HG03442 (cell line): ENCODE measurements at regions not wholly inside any gene's neighbourhood (a gene's known extent, or its start where the extent isn't known, plus 50 kb on each side); places are given as distances from the start of the nearest gene placed in this dataset.
"Not testable (repeated sequence)": the region's sequence is repeated elsewhere in the genome, so short reads cannot be mapped to it uniquely, and the experiment has no call there.

Source experiments
- ATAC-seq: cut with Tn5 transposase; IDR thresholded peaks from one replicate; pipeline ENCODE4 v1.9.1; 2021; ENCODE audit warnings: mild to moderate bottlenecking, moderate library complexity; ENCODE audit not compliant: unreplicated experiment

DNA sequence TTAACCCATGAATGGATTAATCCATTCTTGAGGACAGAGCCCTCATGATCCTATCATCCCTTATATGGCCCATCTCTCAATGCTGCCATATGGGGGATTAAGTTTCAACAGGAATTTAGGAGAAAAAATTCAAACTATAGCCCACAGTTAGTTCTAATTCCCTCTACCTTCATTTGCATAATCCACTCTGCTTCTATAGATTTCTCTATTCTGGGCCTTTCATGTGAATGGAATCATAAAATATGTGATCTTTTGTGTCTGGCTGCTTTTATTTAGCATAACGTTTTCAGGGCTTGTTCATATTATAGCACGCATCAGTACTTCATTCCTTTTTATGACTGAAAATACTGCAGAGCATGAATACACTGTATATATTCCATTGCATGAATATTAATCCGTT, 55.4 kb downstream of the CTSL start:
- ATAC-seq: no peak

DNA sequence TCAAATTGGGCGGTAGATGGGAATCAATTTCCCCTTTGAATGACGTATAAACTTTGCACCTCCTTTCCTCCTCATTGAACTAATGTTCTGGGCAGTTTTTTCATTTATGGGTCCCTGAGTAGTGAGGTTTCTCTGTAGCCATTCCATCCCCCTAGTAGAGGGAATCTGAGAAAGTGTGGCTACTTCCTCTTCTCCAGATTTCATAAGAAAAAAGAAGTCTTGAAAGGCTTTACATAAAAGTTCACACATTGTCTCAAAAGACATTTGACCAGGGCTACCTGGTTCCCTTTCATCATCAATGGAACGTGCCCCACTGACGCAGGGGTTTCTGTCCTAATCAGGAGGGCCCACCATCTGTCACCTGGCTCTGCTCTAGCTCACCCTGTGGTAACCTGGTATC, 57.3 kb downstream of the CTSL start:
- ATAC-seq: no peak

DNA sequence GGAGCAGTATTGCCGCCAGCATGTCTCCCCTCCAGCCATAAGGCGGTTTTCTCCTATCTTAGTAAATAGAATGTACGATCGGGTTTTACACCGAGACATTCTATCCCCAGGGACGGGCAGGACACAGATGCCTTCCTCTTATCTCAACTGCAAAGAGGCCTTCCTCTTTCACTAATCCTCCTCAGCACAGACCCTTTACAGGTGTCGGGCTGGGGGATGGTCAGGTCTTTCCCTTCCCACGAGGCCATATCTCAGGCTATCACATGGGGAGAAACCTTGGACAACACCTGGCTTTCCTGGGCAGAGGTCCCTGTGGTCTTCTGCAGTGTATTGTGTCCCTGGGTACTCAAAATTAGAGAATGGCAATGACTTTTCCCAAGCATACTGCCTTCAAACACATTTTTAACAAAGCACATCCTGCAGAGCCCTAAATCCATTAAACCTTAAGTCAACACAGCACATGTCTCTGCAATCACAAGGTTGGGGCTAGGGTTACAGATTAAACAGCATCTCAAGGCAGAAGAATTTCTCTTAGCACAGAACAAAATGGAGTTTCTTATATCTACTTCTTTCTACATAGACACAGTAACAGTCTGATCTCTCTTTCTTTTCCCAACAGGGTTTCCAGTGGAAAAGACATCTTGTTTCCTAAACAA, 59.5 kb downstream of the CTSL start:
- not testable (repeated sequence) for ATAC-seq

DNA sequence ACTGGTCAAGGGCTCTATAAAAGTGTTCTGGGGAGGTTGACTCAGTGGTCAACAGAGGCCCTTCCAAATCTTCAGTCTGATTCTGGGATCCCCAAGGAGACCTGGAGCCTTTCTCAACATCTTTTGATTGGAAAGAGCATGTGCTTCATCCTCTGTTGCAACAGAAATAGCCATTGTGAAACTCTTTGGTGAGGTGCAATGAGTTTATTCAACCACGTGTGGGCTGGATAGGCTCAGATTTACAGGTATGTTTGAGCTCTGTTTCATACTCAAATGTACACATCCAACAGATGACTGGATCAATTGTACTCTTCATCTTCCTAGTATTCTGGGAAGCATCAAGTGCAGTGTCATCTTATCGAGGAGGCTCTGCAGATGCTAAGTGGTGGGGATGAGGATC, 60.5 kb downstream of the CTSL start:
- ATAC-seq: no peak

DNA sequence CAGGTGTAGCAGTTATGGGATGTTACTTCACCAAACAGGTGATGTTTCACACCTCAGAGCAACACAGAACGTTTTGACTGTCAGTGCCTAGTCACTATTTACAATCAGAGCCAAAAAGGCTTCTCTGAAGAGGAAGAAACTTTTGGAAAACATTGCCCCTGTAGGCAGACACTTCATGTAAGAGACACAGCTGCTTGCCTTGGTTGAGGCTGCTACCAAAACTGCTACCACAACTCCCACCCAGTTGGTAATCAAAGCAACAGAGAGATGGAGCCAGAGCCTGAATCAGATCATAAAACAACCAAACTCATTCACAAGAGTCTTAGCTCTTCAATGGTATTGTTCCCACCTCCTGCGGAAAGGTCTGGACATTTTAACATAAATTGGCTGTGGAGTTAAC, 61.0 kb downstream of the CTSL start:
- no peak for ATAC-seq

DNA sequence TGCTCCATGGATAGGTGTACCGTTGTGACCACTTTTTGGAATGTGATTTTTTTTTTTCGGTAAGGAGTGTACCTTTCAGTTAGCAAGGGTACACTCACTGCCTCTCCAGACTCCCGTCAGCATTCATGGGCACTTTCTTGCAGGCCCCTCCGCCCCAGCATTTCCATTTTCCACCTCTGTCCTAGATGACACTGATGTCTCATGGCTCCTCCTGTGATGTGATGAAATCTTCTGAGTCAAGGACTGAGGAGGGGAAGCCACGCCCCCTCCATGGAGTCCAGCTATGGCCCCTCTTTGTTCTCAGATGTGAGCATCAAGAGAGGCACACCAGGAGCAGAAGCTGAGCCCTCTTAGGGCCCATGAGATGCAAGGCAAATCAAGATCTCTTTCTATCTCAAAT, 61.8 kb downstream of the CTSL start:
- no peak for ATAC-seq

DNA sequence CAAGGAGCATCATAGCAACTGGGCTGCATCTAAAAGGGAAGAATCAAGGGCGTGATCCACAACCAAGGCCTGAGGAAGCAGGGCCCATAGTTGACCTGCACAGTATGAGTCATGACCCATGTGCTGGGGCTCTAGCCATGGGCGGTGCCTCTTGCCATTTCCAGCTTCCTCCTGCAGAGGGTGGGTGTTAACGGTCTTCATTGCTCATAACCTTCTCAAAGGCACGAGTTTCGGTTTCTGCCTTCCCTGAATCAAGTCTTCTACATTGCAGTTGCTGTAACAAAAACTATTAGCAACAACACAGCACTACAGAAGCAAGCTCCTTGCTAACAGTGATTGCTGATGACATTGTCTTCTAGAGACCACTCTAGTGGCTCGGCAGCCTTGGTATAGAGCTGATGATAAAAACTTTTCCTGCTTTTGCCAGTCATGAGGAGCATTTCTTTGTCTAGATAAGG, 66.9 kb downstream of the CTSL start:
- peak; percentile 99 for ATAC-seq

DNA sequence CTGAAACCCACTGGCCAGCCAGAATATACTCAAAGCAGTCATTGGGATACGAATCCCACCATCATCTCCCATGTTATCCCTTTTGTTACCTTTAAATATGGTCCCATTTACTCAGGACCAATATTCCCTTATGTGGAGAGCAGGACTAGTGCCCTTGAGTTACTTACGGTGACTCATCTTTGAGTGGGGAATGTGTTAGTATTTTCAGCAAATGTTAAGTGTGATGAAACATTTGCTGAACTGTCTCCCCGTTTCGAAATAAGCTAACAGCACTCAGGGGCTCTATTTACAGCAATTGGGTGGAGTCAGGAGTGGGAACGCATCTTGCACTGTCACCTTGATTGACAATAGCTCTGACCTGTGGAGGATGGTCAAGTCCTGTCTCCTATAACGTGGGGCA, 67.4 kb downstream of the CTSL start:
- no peak for ATAC-seq

DNA sequence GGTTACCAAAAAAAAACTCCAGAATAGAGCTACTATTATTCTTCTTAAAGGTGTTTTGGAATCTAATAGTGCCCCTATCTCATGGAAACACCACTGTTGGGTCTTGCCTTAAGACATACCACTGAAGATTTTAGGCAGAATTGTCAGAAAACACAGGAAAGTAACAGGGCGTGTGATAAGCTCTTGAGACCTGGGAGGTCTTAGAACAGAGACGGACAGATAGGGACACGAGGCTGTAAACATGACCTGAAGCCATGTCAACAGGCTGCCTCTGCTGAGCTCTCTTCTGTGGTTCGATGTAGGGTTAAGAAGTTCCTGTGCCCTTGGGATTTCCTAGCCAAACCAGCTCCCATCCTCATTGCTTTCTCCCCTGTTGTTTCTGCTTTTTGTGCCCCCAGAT, 69.3 kb downstream of the CTSL start:
- ATAC-seq: no peak

DNA sequence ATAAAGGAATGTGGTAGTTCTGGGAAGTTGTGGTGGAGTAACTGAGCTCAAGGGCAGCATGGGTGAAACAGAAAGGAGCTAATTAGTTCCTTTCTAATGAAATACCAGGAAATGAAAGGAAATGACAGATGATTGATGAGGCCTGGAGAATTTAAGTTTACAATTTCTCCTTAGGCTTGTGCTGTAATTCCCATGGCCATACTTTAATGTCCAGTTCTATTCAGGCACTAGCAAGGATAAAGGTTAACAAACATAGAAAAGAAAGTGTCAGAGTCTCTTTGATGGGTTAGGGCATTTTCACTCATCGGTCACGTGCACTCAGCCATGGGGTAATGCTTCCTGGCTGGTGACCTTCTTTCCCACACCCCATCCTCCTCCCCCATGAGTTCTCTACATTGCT, 70.3 kb downstream of the CTSL start:
- no peak for ATAC-seq

DNA sequence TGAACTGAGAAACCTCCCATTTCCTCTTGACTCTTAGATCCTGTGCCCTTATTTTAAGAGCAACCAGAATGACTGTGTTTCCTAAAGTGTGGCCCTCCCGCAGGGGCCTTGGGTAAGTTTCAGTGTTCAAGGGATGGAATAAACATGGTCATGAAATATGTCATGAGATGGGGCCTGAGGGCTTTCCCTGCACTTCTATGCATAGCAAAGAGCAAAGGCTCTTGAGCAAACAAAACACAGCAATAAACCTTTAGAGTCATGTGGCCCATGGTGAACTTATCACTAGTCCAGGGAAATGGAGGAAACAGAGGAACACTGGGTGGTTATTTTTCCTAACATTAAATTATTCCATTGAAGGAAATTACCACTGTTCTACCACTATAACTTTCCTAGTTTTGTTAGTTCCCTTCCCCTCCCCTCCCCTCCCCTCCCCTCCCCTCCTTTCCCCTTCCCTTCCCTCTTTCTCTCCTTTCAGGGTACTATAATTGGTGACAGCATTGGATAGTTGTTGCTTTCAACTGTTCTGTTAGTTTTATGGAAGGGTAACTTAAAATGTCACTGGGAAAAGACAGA, 72.4 kb downstream of the CTSL start:
- ATAC-seq: no peak

DNA sequence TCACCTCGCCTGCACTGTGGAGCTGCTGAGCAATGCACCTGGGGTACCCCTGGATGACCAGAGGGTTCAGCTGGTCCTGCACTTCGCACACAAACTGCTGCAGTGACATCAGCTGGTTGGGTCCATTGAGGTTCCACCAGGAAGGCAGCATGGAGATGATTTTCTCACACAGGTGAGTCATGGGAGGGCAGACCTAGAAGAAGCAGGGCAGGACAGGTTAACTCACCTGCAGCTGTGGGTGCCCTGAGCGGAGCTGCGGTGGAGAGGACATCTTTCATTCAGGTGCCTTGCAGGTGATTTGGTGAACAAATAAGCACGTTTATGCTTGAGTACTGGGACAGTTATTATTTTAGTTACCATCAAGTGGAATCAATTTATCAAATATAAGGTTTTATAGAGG, 73.6 kb downstream of the CTSL start:
- no peak for ATAC-seq

DNA sequence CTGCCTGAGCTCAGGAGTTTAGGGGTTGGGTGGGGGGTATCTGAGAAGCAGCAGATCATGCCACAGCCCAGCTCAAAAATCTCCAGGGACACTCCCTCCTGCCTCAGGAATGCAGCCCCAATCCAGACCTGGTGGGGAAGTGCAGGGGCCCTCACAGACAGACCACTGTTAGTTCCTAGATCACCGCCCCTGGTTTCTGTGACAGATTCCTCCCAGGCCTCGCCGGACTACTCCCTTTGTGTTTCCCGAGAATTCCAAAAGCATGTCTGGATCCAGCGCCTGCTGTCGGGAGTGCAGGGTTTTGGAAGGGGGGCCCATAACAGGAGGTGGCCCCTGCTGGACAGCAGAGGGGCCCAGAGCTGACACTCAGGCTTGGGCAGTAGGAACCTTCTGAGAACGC, 74.5 kb downstream of the CTSL start:
- ATAC-seq: no peak

DNA sequence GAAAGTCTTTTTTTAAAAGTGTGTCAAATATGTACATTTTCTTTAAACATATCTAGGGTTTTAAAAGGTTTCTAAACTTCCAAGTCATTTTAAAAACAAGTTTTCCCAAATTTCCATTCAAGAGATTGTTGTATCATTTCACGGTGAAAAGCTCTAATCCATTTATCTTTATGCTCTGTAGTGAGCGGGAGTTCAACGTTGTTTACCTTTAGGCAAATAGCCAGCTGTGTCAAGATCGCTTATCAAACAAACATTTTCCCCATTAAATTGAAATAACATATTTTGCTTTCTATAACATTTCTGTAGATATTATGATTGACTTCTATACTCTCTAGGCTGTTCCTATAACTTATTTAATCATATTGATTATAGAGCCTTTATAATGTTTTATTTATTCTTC, 75.1 kb downstream of the CTSL start:
- no peak for ATAC-seq

DNA sequence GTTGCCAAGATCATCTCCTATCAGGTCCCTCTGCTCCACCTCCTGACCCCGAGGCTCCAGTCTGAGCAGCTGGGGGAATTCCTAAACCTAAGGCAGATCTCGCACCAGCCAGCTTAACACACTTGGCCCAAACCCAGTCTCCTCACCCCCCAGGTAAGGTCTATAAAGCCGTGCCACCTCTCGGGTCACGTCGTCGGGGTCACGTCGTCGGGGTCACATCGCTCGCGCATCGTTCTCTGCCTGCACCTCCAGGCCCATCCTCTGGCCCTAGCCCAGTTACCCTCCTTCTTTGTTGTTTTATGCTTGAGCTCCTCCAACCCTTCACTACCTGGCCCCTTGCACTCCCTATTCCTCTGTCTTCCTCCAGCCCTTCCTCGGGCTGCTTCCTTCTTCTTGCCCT, 77.2 kb downstream of the CTSL start:
- ATAC-seq: no peak

DNA sequence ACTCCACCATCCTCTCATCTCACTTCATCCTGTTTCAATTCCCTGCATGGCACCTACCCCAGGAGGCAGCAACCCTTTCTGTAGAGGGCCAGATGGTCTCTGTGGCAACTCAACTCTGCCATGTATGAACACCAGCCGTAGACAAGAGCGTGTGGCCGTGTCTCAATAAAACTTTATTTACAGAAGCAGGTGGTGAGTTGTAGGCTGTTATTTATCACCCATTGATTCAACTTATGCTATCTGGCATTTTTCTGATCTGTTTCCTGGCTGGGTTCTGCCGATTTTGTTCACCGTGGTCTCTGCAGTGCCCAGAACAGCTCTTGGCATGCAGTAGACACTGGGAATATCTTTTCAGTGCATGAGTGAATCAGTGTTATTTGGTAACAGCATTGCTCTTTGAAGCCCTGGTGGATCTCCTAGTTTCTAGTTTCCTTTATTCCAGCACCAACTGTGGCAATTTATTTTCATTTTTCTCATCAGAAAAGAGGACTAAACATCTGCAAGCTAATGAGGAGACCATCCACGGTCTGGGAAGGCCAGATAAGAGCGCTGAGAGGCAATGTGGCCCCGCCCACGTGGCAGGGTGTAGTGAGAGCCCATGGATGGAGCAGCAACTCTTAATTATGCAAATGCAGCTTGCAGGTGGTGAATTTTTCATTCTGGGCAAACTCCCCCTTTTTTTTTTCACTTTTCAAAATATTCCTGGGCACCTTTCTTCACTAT, 77.9 kb downstream of the CTSL start:
- no peak for ATAC-seq

DNA sequence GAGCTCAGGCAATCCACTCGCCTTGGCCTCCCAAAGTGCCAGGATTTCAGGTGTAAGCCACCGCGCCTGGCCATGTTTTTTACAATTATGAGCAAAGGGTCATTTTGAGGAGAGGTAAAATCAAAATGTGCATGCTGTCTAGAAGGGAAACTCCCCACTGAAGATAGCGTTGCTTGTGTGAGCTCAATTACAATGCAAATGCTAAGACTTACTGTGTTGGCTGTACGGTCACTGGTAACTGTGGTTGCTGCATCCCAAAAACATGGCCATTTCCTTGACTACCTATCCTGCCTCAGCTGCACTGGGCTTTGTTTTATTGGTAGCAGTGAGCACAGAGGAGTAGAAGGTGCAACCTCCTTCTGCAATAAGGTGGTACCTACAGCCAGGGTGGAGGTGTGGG, 77.4 kb upstream of the SPATA31E1 start:
- no peak for ATAC-seq

DNA sequence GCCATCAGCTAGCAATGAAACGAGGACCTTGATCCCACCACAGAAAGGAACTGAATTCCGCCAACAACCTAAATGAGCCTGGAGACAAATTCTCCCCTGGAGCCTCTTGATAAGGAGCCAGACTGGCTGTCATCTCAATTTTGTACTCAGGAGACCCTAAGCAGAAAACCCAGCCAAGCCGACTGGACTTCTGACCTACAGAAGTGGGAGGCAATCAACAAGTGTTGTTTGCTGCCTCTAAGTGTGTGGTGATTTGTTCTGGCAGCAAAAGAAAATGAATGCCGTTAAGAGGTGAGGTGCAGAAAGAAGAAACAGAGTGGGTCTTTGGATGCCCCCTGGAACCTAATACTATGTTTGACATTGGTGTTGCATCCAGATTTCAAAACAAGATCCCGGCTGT, 72.7 kb upstream of the SPATA31E1 start:
- no peak for ATAC-seq

DNA sequence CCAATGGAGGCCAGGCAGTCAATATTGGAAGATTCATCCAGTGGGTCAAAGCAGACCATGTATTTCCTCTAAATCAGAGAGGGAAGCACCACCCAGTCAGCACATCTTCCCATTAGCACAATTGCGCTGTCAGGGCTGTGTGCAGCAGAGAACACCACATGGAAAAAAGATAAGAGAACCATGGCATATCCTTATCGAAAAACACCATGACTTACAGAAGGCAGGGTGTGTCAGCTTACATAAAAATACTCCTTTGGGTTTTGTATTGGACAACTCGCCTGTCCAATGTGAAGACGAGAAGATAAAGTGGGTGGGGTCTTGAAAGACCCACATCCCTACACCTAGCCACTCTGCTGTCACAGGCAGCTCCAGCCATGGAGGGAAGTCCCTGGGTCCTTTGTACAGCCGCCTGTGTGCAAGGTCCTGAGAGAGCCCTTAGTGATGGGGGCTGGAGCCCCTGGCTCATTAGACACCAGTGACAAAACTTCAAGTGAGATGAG, 71.9 kb upstream of the SPATA31E1 start:
- ATAC-seq: no peak

DNA sequence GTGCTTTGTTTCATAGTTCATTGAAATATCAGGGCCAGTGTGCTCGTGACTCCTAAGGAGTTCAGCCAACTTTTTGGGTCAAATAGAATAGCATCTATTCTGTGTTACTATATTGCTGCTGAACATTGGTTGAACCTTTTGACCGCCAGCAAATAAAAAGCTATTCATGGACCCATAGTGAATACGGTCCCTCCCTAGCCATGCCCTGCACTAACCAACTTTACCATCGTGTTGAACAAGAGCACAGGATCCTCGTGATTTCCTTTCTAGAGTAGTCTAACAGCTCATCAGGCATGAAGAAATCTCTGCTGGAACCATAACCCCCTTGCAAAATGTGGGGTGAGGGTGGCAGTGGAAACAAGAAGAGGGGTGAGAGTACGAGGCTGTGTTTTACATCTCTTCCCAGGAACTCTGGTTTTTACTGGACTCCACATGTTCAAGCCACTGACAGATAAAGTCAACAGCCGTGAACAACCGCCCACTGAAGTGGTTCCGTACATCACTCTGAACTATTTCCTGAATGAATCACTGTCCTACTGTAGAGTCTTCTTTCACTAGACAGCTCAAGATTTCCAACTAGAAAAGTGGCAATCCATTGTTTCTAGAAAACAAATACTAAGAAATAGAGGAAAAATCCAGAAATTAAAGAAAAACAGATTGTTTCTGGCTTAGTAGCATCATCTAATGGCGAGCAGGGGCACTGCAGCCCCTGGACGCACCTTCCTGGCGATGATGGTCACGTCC, 70.1 kb upstream of the SPATA31E1 start:
- no peak for ATAC-seq

DNA sequence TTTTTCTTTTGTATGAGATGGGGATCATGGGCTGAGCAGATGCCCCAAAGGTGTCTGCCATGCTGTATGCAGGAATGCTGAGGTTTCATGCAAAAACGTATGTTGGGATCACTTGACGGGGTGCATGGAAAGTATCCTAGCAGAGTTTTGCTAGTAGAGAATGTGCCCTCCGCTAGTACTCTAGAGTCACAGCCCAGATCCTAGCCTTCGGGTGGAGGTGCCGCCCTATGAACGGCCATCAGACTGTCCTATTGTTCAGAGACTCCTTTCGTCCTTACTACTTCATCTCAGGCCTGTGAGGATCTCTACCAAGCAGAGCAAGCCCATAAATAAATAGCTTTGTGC, 69.6 kb upstream of the SPATA31E1 start:
- ATAC-seq: no peak

DNA sequence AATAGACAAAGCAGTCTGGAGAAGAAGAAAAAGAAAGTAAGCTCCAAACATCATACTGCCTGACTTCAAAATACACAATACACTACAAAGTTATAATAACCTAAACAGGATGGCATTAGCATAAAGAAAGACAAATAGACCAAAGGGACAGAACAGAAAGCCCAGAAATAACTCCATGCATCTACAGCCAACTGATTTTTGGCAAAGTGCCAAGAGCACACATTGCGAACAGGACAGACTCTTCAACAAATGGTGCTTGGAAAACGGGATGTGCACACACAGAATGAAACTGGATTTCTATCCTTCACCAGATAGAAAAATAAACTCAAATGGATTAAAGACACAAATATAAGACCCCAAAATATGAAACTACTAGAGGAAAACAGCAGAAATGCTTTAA, 66.6 kb upstream of the SPATA31E1 start:
- ATAC-seq: no peak
